Mesenchymal stem cell (in vitro differentiated cells and primary cell): ENCODE measurements at regions not wholly inside any gene's neighbourhood (a gene's known extent, or its start where the extent isn't known, plus 50 kb on each side); places are given as distances from the start of the nearest gene placed in this dataset.

Experiments used
- DNase-seq: peaks from one replicate; pipeline ENCODE4 v3.0.0-alpha.2; 2013
- H2AFZ ChIP-seq: one replicate; pipeline ENCODE4 v1.6.1; 2013; ENCODE audit warnings: low read depth, mild to moderate bottlenecking, control low read depth, inconsistent platforms, low read length, moderate library complexity
- H2AK5ac ChIP-seq: 2 replicates; pipeline ENCODE4 v1.6.1; 2013; ENCODE audit warnings: low read length, moderate library complexity, mild to moderate bottlenecking, inconsistent platforms; ENCODE audit not compliant: severe bottlenecking
- H2BK120ac ChIP-seq: one replicate; pipeline ENCODE4 v1.6.1; 2013; ENCODE audit warnings: low read depth, mild to moderate bottlenecking, inconsistent platforms, low read length, moderate library complexity
- H2BK12ac ChIP-seq, 2 experiments: one replicate each; pipeline ENCODE4 v1.6.1; 2013; ENCODE audit warnings: inconsistent platforms in 2 of 2, low read length in 2 of 2, mild to moderate bottlenecking in 2 of 2, moderate library complexity in 2 of 2, control low read depth in 1 of 2
- H2BK15ac ChIP-seq: one replicate; pipeline ENCODE4 v1.6.1; 2013; ENCODE audit warnings: mild to moderate bottlenecking, low read depth, inconsistent platforms; ENCODE audit not compliant: poor library complexity, severe bottlenecking
- H2BK5ac ChIP-seq: 2 replicates; pipeline ENCODE4 v1.6.1; 2013; ENCODE audit warnings: low read depth, mild to moderate bottlenecking, low read length, control low read depth, inconsistent platforms; ENCODE audit not compliant: poor library complexity, severe bottlenecking
- H3K14ac ChIP-seq, 2 experiments: one replicate each; pipeline ENCODE4 v1.6.1; 2013; ENCODE audit warnings: inconsistent platforms in 2 of 2, low read length in 2 of 2, control low read depth in 1 of 2, mild to moderate bottlenecking in 1 of 2, moderate library complexity in 1 of 2
- H3K18ac ChIP-seq, 2 experiments: one replicate each; pipeline ENCODE4 v1.6.1; 2013; ENCODE audit warnings: inconsistent platforms in 2 of 2, low read length in 2 of 2, control low read depth in 1 of 2, low read depth in 1 of 2, mild to moderate bottlenecking in 1 of 2
- H3K23ac ChIP-seq, 2 experiments: one replicate each; pipeline ENCODE4 v1.6.1; 2013; ENCODE audit warnings: inconsistent platforms in 2 of 2, low read length in 2 of 2, mild to moderate bottlenecking in 2 of 2, moderate library complexity in 2 of 2, control low read depth in 1 of 2
- H3K27ac ChIP-seq: 2 replicates; pipeline ENCODE4 v1.5.1; 2013; ENCODE audit warnings: mild to moderate bottlenecking, moderate library complexity, low read length, control low read depth, inconsistent platforms; ENCODE audit not compliant: poor library complexity, severe bottlenecking
- H3K27me3 ChIP-seq, 2 experiments: 2 replicates each; pipeline versions ENCODE4 v1.6.1 to v1.7.0; 2013; ENCODE audit warnings: low read length in 2 of 2, mild to moderate bottlenecking in 2 of 2, moderate library complexity in 2 of 2, control low read depth in 1 of 2, inconsistent platforms in 1 of 2; ENCODE audit not compliant: control insufficient read depth in 1 of 2, insufficient read depth in 1 of 2
- H3K36me3 ChIP-seq, 2 experiments: 2 replicates each; pipeline versions ENCODE4 v1.6.1 to v1.7.0; 2013; ENCODE audit warnings: low read length in 2 of 2, control low read depth in 1 of 2, inconsistent platforms in 1 of 2, low read depth in 1 of 2, mild to moderate bottlenecking in 1 of 2; ENCODE audit not compliant: insufficient read depth in 2 of 2, control insufficient read depth in 1 of 2
- H3K4ac ChIP-seq, 2 experiments: one replicate each; pipeline ENCODE4 v1.6.1; 2013; ENCODE audit warnings: inconsistent platforms in 2 of 2, low read length in 2 of 2, mild to moderate bottlenecking in 2 of 2, moderate library complexity in 2 of 2, control low read depth in 1 of 2, low read depth in 1 of 2
- H3K4me1 ChIP-seq: 2 replicates; pipeline ENCODE4 v1.6.1; 2013; ENCODE audit warnings: low read depth, low read length, control low read depth; ENCODE audit not compliant: control insufficient read depth, insufficient read depth
- H3K4me2 ChIP-seq: 2 replicates; pipeline ENCODE4 v1.6.1; 2013; ENCODE audit warnings: low read length, mild to moderate bottlenecking, inconsistent platforms; ENCODE audit not compliant: poor library complexity, severe bottlenecking
- H3K4me3 ChIP-seq, 2 experiments: 2 replicates each; pipeline versions ENCODE4 v1.5.1 to v1.7.0; 2013; ENCODE audit warnings: low read length in 2 of 2, mild to moderate bottlenecking in 2 of 2, control low read depth in 1 of 2, low read depth in 1 of 2; ENCODE audit not compliant: insufficient read depth in 1 of 2
- H3K79me1 ChIP-seq: replicated peaks from 2 replicates; pipeline ENCODE4 v1.6.1; 2013; ENCODE audit warnings: mild to moderate bottlenecking, control low read depth, low read length, inconsistent platforms; ENCODE audit not compliant: poor library complexity, severe bottlenecking
- H3K9ac ChIP-seq: 2 replicates; pipeline ENCODE4 v1.7.0; 2013; ENCODE audit warnings: mild to moderate bottlenecking, low read length, moderate library complexity
- H3K9me3 ChIP-seq: 2 replicates; pipeline ENCODE4 v1.7.0; 2013; ENCODE audit warnings: mild to moderate bottlenecking, low read length; ENCODE audit not compliant: control insufficient read depth
- H4K8ac ChIP-seq: one replicate; pipeline ENCODE4 v1.6.1; 2013; ENCODE audit warnings: inconsistent platforms, mild to moderate bottlenecking, low read length, moderate library complexity
- H4K91ac ChIP-seq: one replicate; pipeline ENCODE4 v1.6.1; 2013; ENCODE audit warnings: mild to moderate bottlenecking, low read length, inconsistent platforms
- WGBS: methylation state at CpG from one replicate; pipeline ENCODE4 v1.1.7; 2013; ENCODE audit warnings: mixed read lengths; 5-methylcytosine and 5-hydroxymethylcytosine counted together

- Histone ChIP-seq H3K27ac (no peak overlapping the region), H2BK12ac (no peak overlapping the region), H2AK5ac (no peak overlapping the region), H3K4ac (no peak overlapping the region), H3K18ac (no peak overlapping the region), H4K91ac (no peak overlapping the region), H3K79me1 (no peaks in the 10 kb centered on the region), H2BK120ac (no peak overlapping the region), H3K4me3 (no peak overlapping the region), H2BK15ac (no peak overlapping the region), H2BK5ac (no peak overlapping the region), H3K9ac (no peak overlapping the region), H3K4me2 (no peak overlapping the region), H3K23ac (no peak overlapping the region), H3K36me3 (no peaks in the 10 kb centered on the region), H4K8ac (no peak overlapping the region), H2AFZ (no peak overlapping the region), H3K9me3 (peaks cover 7% of the 10 kb centered on the region), H3K4me1 (no peaks in the 10 kb centered on the region), H3K27me3 (no peaks in the 10 kb centered on the region), H3K14ac (no peak overlapping the region)
- 81% methylated on average over 5 of the region's 5 CpGs for WGBS
- no peak for DNase-seq
Measured at GRCh38 chrX:147405764-147406163, 506.0 kb upstream of the FMR1 start.

GRCh38 chrX:147403040-147403439 lies 508.7 kb upstream of the FMR1 start:
- H3K27me3 ChIP-seq, result no peaks in the 10 kb centered on the region
- no peak overlapping the region for H4K91ac ChIP-seq
- H2BK15ac ChIP-seq, result no peak overlapping the region
- no peaks in the 10 kb centered on the region for H3K4me1 ChIP-seq
- H3K9ac ChIP-seq, result no peak overlapping the region
- H2BK12ac ChIP-seq, result no peak overlapping the region
- H3K4me2 ChIP-seq, result no peak overlapping the region
- H3K14ac ChIP-seq, result no peak overlapping the region
- H3K9me3 ChIP-seq, result peaks cover 5% of the 10 kb centered on the region
- no peak overlapping the region for H2AFZ ChIP-seq
- no peak overlapping the region for H4K8ac ChIP-seq
- no peaks in the 10 kb centered on the region for H3K79me1 ChIP-seq
- no peak overlapping the region for H3K4ac ChIP-seq
- H2BK5ac ChIP-seq, result no peak overlapping the region
- H3K23ac ChIP-seq, result no peak overlapping the region
- no peak overlapping the region for H3K27ac ChIP-seq
- H3K18ac ChIP-seq, result no peak overlapping the region
- WGBS, result no CpG with 5 or more reads among the region's 1 CpG
- no peak for DNase-seq
- H3K4me3 ChIP-seq, result no peak overlapping the region
- H2AK5ac ChIP-seq, result no peak overlapping the region
- H3K36me3 ChIP-seq, result no peaks in the 10 kb centered on the region
- no peak overlapping the region for H2BK120ac ChIP-seq

DNA sequence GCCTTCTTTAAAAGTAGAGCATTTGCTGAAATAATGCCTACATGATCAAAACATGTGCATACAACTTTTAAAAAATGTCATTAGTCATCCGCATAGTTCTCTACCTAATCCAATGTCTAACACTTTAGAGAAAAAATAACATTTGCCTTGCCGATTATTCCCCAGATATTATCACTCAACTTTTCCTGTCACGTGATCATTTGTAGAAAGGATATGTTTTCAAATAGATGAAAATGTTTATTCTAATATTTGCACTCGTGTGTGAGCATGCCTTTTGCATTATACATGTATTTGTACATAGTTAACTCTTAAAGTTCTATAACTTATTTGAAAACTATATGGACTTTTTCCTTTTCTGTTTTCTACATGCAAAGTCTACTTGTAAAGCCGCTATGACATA lies 533.0 kb upstream of the FMR1 start:
- Histone ChIP-seq H3K4ac (no peak overlapping the region), H2BK12ac (no peak overlapping the region), H2BK5ac (no peak overlapping the region), H3K27me3 (no peaks in the 10 kb centered on the region), H3K9ac (no peak overlapping the region), H2BK15ac (no peak overlapping the region), H2BK120ac (no peak overlapping the region), H3K4me3 (no peak overlapping the region), H3K18ac (no peak overlapping the region), H3K79me1 (no peaks in the 10 kb centered on the region), H2AK5ac (no peak overlapping the region), H3K36me3 (no peaks in the 10 kb centered on the region), H3K14ac (no peak overlapping the region), H4K8ac (no peak overlapping the region), H4K91ac (no peak overlapping the region), H3K23ac (no peak overlapping the region), H3K4me2 (no peak overlapping the region), H2AFZ (no peak overlapping the region), H3K4me1 (no peaks in the 10 kb centered on the region), H3K27ac (no peak overlapping the region), H3K9me3 (peaks cover 3% of the 10 kb centered on the region)
- WGBS, result 100% methylated on average over 1 of the region's 5 CpGs
- no peak for DNase-seq

DNA sequence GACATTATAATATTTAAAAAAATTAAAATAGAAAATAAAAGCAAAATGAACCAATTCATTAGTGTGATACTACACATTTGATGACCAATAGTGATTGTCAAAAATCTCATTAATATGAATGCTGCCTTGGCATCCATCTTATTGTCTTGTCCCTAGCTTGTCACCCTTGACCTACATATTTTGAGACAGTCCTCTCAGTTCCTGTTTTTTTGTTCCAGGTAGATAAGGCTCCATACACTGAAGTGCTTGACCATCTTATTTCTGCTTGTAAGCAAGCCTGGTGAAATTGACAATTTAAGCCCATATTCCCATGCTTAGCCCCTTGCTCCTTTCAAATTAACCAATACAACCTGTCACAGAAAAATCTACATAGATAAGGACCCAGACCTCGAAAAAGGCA lies 534.0 kb upstream of the FMR1 start:
- Histone ChIP-seq H2BK12ac (no peak overlapping the region), H3K36me3 (no peaks in the 10 kb centered on the region), H3K4me1 (no peaks in the 10 kb centered on the region), H3K9ac (no peak overlapping the region), H3K4ac (no peak overlapping the region), H2BK15ac (no peak overlapping the region), H3K9me3 (peaks cover 3% of the 10 kb centered on the region), H2AK5ac (no peak overlapping the region), H3K27ac (no peak overlapping the region), H3K27me3 (no peaks in the 10 kb centered on the region), H3K23ac (no peak overlapping the region), H4K91ac (no peak overlapping the region), H2BK120ac (no peak overlapping the region), H2BK5ac (no peak overlapping the region), H3K18ac (no peak overlapping the region), H3K14ac (no peak overlapping the region), H4K8ac (no peak overlapping the region), H3K79me1 (no peaks in the 10 kb centered on the region), H2AFZ (no peak overlapping the region), H3K4me2 (no peak overlapping the region), H3K4me3 (no peak overlapping the region)
- 0% methylated on average over 1 of the region's 1 CpG for WGBS
- no peak for DNase-seq
